Inflammatory macrophage (primary cell): ENCODE measurements at regions not wholly inside any gene's neighbourhood (a gene's known extent, or its start where the extent isn't known, plus 50 kb on each side); places are given as distances from the start of the nearest gene placed in this dataset.
"Not testable (repeated sequence)": the region's sequence is repeated elsewhere in the genome, so short reads cannot be mapped to it uniquely, and the experiment has no call there.

Experiments
- DNase-seq, 2 donors: peaks; one replicate each; pipeline ENCODE4 v3.0.0-alpha.2; 2020 to 2022

DNA sequence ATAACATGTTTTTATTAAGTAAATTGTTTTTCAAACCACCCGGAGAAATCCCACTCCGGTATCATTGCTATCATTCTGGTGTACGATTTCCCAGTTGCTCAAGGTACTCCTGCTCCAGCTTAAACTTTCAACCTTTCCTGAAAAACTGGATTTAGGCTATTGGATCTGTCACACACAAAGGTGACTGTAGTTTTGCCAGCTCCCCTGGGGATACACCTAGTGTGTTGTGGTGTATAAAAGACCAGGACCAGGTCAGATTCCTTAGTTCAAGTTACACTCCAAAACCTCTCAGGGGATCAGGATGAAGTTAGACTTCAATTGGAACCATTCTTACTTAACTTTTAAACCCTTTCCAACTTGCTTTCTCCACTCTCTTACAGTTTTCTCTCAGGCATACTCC is 303.9 kb downstream of the NOVA1 start:
- no peak for DNase-seq

DNA sequence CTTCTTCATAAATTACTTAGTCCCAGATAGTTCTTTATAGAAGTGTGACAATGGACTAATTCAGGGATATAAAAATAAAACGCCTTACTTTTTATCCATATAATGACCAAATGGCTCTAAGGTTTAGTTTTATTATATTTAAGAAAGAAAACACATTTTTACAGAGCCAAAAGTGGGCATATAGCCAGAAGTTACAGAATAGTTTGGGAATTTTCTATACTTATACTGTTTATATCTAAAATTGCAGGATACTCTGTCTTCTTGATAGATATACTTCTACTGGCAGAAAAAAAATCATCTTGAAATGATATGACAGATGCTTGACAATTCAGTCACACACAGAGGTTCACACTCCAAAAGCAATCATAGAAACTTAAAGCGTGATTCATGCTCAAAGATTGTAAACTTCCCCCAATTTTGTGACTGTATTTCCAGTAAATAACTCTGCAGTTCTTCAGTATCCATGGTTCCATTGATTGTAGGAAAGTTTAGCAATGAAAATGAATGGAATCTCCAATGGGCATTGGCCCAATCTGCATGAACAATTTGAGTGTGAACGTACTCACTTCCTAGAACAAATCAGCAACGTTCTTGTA is 307.8 kb downstream of the NOVA1 start:
- no peak for DNase-seq

- no peak for DNase-seq
Measured at GRCh38 chr14:26286913-26287205, 311.0 kb downstream of the NOVA1 start.

- no peak for DNase-seq
Measured at GRCh38 chr14:26286081-26286912, 311.5 kb downstream of the NOVA1 start.

DNA sequence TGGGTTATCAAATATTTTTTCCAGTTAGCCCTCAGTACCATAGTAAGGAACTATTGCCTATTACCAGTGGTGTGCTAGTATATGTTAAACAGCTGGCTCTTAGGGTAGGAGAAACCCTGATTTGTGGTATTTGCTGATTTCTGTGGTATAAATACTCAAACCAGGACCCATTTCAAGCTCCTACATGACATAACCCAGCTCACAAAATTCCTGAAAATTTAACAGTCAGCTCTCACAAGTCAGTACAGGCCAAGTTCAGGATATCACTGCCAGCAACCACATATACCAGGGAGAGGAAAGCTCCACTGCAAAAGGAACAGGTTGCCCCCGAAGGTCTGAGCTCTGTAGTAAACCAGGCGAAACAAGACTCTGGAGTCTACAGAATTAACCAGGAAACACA is 315.3 kb downstream of the NOVA1 start:
- no peak for DNase-seq

GRCh38 chr14:26282011-26282410 is 315.8 kb downstream of the NOVA1 start:
- DNase-seq = not testable (repeated sequence)

GRCh38 chr14:26281280-26281998 is 316.4 kb downstream of the NOVA1 start:
- DNase-seq = no peak

- DNase-seq = no peak
Measured at GRCh38 chr14:26276757-26277156, 321.1 kb downstream of the NOVA1 start.

- no peak for DNase-seq
Measured at GRCh38 chr14:26265170-26265685, 332.6 kb downstream of the NOVA1 start.

GRCh38 chr14:26261368-26262122 is 336.3 kb downstream of the NOVA1 start:
- DNase-seq = no peak

DNA sequence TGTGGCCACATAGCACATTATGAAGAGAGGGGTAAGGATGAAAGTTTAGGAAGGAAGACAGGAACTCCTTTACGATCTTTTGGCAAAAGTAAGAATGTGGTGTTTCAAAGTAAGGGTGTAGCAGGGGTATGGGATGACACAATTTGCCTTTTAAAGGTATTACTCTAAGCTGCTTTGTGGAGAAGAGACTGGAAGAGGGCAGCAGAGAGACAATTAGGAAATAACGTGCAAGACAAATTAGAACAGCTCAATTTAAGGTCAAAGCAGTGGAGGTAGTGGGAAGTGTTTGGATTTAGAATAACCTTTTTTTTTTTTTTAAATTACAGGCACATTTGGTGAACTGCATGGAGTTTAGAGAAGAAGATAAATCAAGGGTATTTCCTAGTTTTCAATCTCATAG is 342.6 kb downstream of the NOVA1 start:
- no peak for DNase-seq

DNA sequence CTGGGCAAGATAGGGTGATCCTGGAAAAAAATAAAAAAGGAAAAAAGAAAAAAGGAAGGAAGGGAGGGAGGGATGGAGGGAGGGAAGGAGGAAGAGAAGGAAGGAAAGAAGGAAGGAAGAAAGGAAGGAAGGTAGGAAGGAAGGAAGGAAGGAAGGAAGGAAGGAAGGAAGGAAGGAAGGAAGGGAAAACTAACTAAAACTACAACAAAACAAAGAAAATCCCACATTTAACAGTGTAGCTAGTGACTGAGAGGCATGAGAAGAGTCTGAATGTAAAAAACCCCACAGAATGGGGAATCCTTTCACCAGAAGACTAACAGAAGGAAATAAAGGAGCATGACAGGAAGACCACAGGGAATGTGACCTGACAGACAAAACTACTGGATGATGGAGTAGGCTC is 345.7 kb downstream of the NOVA1 start:
- no peak for DNase-seq

- DNase-seq = no peak
Measured at GRCh38 chr14:26233118-26233517, 364.7 kb downstream of the NOVA1 start.

GRCh38 chr14:26218861-26219260 is 379.0 kb downstream of the NOVA1 start:
- DNase-seq = no peak

- DNase-seq = no peak
Measured at GRCh38 chr14:26217778-26218177, 380.1 kb downstream of the NOVA1 start.

GRCh38 chr14:26216786-26217185 is 381.0 kb downstream of the NOVA1 start:
- no peak for DNase-seq

DNA sequence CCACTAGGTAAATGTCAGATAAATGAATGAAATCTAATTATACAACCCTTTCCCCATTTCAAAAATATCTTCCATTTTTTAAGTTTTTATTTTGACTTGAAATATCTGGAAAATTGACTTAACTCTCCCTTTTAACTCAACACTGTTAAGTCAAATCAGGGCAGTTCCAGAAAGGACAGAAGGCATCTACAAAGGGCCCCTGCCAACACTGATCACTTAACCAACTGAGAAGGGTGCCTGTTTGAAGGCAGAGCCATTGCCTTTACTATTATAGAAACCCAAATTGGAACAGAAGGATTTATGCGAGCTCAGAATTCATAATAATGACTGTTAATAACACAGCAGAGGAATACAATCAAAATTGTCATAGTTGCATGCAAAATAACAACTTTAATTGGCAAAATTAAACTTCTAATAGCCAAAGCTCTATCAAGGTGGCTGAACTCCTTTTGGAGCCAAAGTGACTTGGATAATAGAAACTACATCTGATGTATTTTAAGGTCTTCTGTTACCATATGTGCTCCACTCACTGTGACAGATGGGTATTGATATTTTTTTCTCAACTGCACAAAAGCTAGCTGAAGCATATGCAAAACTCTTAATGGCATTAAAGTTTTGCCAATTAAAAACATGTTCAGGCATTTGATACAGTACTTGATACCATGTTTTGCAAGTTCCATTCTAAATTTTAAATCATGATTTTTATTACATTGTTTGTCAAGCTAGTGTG is 383.8 kb downstream of the NOVA1 start:
- DNase-seq = no peak

DNA sequence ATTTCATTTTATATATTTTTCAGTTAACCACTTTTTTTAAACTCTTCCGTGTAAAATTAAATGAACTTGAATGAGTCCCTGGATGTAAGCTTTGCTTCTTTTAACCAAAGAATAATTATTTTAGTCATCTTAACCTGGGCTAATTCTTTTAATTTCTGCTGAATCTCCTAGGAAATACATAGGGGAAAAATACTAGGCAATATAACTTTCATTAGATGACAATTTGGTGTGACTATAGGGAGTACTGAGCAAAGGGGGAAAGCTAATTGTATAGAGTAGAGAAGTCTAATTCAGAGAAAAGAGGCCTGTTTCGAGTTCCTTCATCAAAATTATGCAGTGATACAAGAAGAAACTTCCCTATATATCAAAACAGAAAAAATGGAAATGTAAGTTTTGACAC is 388.1 kb downstream of the NOVA1 start:
- no peak for DNase-seq

DNA sequence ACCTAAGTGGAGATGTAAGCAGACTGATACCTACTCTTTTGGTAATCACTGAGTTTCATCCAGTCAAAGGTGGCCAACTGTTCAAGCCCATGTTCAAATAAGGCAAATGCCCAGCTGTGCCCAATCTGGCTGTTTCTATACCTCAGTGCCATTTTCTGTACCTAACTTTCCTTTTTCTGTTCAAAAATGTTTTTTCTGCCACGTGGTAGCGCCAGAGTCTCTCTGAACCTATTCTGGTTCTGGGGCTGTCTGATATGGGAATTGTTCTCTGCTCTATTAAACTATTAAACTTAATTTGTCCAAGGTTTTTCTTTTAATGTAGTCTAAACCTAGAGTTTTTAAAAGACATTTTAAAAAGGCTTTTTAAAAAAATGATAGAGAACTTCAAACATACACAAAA is 391.2 kb downstream of the NOVA1 start:
- DNase-seq = no peak

GRCh38 chr14:26204728-26205479 is 392.9 kb downstream of the NOVA1 start:
- DNase-seq = no peak

DNA sequence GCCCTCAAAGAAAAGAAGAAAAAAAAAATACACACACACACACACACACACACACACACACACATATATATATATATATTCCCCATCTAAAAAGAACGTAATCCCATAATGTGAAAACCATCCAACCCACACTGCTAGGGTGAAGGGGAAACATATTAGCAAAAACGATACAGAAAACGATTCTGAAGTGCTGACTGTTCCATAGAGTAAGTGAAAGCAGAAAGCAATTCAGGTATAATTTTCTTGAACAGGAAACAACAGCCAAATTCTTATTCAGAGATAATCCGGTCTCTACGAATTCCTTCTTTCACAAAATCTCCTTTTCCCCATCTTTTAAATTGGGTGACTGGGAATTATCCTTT is 393.5 kb downstream of the NOVA1 start:
- DNase-seq = no peak

GRCh38 chr14:26200687-26201086 is 397.1 kb downstream of the NOVA1 start:
- no peak for DNase-seq
